ENCODE measurements at regions not wholly inside any gene's neighbourhood (a gene's known extent, or its start where the extent isn't known, plus 50 kb on each side); places are given as distances from the start of the nearest gene placed in this dataset.

DNA sequence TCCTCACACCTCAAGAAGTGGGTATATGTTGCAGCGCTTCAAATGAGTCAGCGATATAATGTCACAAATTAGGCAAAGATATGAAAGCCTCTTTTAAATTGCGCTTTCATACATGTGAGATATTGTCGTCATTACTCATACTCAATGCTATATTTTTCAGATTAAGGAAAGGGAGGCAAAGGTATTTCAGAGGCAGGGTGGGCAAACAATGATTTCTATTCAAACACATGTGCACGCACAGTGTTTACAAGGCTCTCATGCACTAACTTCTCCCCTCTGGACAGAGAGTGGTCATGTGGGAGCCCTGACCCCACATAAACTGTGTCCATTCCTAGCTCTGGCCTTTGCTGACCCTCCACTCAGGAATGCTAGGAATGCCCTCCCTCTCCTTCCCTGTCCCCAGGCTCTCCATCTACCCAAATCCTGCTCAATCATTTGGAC lies 112.1 kb upstream of the TMEM170B start:
- no peak for TF ChIP-seq CBX2 (IDR thresholded peaks at IDR 0.05; ENCODE audit: low read depth, low read length)
- no peak for TF ChIP-seq CBX2 (CRISPR knock-in tag; IDR thresholded peaks at IDR 0.05; ENCODE audit: low read depth)
- TF ChIP-seq POLR2A (IDR thresholded peaks at IDR 0.05; ENCODE audit: insufficient read depth in 1 of 2, low read depth in 2 of 2, low read length in 2 of 2): no peak
- no peak for TF ChIP-seq CREB1 (IDR thresholded peaks at IDR 0.05)
- peak; percentile 36; the same call in 1 of the 2 replicates for TF ChIP-seq CREB1 (CRISPR knock-in tag; IDR thresholded peaks at IDR 0.05)
- TF ChIP-seq, protein P1, sequence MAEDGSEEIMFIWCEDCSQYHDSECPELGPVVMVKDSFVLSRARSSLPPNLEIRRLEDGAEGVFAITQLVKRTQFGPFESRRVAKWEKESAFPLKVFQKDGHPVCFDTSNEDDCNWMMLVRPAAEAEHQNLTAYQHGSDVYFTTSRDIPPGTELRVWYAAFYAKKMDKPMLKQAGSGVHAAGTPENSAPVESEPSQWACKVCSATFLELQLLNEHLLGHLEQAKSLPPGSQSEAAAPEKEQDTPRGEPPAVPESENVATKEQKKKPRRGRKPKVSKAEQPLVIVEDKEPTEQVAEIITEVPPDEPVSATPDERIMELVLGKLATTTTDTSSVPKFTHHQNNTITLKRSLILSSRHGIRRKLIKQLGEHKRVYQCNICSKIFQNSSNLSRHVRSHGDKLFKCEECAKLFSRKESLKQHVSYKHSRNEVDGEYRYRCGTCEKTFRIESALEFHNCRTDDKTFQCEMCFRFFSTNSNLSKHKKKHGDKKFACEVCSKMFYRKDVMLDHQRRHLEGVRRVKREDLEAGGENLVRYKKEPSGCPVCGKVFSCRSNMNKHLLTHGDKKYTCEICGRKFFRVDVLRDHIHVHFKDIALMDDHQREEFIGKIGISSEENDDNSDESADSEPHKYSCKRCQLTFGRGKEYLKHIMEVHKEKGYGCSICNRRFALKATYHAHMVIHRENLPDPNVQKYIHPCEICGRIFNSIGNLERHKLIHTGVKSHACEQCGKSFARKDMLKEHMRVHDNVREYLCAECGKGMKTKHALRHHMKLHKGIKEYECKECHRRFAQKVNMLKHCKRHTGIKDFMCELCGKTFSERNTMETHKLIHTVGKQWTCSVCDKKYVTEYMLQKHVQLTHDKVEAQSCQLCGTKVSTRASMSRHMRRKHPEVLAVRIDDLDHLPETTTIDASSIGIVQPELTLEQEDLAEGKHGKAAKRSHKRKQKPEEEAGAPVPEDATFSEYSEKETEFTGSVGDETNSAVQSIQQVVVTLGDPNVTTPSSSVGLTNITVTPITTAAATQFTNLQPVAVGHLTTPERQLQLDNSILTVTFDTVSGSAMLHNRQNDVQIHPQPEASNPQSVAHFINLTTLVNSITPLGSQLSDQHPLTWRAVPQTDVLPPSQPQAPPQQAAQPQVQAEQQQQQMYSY (CRISPR knock-in tag; IDR thresholded peaks at IDR 0.05): no peak
- TF ChIP-seq ZNF138 (CRISPR knock-in tag; IDR thresholded peaks at IDR 0.05; ENCODE audit: low read depth): 0 out of 2 replicates have a peak, but pooled peaks have one; percentile 57
- TF ChIP-seq, protein P2, sequence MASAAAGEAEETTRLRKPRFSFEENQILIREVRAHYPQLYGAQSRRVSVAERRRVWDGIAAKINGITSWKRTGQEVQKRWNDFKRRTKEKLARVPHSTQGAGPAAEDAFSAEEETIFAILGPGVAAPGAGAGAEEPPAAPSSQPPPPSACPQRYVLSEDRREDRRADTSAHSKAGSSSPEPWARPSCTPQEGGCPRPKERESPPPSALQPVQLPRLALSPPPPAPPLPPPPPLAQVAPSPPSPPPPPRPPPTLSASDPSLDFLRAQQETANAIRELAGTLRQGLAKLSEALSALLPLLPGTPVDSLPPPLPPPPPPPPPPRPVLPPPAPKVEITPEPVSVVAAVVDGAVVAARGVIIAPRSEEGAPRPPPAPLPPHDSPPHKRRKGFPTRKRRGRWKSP (CRISPR knock-in tag; IDR thresholded peaks at IDR 0.05): no peak
- TF ChIP-seq, protein P3, sequence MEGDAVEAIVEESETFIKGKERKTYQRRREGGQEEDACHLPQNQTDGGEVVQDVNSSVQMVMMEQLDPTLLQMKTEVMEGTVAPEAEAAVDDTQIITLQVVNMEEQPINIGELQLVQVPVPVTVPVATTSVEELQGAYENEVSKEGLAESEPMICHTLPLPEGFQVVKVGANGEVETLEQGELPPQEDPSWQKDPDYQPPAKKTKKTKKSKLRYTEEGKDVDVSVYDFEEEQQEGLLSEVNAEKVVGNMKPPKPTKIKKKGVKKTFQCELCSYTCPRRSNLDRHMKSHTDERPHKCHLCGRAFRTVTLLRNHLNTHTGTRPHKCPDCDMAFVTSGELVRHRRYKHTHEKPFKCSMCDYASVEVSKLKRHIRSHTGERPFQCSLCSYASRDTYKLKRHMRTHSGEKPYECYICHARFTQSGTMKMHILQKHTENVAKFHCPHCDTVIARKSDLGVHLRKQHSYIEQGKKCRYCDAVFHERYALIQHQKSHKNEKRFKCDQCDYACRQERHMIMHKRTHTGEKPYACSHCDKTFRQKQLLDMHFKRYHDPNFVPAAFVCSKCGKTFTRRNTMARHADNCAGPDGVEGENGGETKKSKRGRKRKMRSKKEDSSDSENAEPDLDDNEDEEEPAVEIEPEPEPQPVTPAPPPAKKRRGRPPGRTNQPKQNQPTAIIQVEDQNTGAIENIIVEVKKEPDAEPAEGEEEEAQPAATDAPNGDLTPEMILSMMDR (CRISPR knock-in tag; IDR thresholded peaks at IDR 0.05): no peak
- no peak for TF ChIP-seq ETV6 (CRISPR knock-in tag; conservative IDR thresholded peaks at IDR 0.05)
- TF ChIP-seq, protein P4, sequence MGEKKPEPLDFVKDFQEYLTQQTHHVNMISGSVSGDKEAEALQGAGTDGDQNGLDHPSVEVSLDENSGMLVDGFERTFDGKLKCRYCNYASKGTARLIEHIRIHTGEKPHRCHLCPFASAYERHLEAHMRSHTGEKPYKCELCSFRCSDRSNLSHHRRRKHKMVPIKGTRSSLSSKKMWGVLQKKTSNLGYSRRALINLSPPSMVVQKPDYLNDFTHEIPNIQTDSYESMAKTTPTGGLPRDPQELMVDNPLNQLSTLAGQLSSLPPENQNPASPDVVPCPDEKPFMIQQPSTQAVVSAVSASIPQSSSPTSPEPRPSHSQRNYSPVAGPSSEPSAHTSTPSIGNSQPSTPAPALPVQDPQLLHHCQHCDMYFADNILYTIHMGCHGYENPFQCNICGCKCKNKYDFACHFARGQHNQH (CRISPR knock-in tag; IDR thresholded peaks at IDR 0.05): peak; percentile 47; the same call in 1 of the 2 replicates
- TF ChIP-seq, protein P5, sequence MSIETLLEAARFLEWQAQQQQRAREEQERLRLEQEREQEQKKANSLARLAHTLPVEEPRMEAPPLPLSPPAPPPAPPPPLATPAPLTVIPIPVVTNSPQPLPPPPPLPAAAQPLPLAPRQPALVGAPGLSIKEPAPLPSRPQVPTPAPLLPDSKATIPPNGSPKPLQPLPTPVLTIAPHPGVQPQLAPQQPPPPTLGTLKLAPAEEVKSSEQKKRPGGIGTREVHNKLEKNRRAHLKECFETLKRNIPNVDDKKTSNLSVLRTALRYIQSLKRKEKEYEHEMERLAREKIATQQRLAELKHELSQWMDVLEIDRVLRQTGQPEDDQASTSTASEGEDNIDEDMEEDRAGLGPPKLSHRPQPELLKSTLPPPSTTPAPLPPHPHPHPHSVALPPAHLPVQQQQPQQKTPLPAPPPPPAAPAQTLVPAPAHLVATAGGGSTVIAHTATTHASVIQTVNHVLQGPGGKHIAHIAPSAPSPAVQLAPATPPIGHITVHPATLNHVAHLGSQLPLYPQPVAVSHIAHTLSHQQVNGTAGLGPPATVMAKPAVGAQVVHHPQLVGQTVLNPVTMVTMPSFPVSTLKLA (IDR thresholded peaks at IDR 0.05): peak; percentile 69
- TF ChIP-seq ZFP41 (CRISPR knock-in tag; IDR thresholded peaks at IDR 0.05; ENCODE audit: borderline replicate concordance): no peak
- no peak for TF ChIP-seq RFX5 (IDR thresholded peaks at IDR 0.05; ENCODE audit: low read depth, low read length)
- TF ChIP-seq PHF20 (CRISPR knock-in tag; IDR thresholded peaks at IDR 0.05): no peak
- TF ChIP-seq MYC (CRISPR knock-in tag; IDR thresholded peaks at IDR 0.05; ENCODE audit: borderline replicate concordance): no peak

Data from HepG2 (cell line).